ENCODE measurements at regions not wholly inside any gene's neighbourhood (a gene's known extent, or its start where the extent isn't known, plus 50 kb on each side); places are given as distances from the start of the nearest gene placed in this dataset.

DNA sequence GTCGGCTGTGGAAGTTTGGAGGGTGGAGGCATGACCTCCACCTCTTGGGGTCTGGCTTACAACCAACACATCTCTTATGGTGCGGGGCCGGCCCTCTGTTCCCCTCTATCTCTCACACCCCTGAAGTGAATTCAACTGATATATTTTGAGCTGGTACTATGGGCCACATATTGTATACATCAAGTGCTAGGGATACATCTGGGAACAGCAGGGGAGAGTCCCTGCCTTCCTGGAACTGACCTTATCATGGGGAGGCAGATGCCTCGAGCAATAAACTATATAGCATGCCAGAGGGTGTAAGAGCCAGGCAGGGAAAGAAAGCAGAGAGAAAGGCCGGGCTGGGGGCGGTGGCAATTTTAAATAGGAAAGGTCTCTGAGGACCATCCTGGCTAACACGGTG lies 60.4 kb upstream of the TRPM1 start (continued):
- TF ChIP-seq POU5F1 (IDR thresholded peaks at IDR 0.05; ENCODE audit: low read depth, low read length) (no peak), JUN (IDR thresholded peaks at IDR 0.05; ENCODE audit: low read depth, low read length) (no peak), CHD1 (IDR thresholded peaks at IDR 0.05; ENCODE audit: low read depth, low read length) (no peak)
